ENCODE measurements at regions not wholly inside any gene's neighbourhood (a gene's known extent, or its start where the extent isn't known, plus 50 kb on each side); places are given as distances from the start of the nearest gene placed in this dataset.

DNA sequence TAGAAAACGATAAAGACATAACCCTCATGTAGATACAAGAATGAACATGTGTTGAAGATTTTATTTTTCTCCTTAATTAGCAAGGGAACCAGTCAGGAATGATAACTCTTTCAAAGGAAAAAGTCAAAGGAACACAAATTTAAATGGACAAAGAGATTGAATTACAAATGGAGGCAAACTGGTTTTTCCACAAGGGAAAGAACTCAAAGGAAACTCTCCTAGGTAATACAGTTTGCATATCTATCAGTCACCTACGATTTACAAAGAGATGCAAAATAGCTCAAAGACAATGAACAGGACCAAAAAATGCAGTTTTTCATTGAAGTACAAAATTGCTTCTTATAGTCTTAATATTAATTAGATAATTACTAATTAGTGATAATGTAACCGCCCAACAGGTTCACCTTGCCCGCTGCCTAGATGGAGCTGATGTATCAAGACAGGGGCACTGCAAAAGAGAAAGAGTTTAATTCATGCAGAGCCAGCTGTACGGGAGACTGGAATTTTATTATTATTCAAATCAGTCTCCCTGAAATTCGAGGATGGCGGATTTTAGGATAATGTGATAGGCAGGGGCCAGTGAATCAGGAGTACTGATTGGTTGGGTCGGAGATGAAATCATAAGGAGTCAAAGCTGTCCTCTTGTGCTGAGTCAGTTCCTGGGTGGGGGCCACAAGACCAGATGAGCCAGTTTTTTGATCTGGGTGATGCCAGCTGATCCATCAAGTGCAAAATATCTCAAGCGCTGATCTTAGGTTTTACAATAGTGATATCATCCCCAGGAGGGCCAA lies 151.0 kb downstream of the TMEM17 start:
- H3K36me3 ChIP-seq: no peaks in the 10 kb centered on the region
- no peak overlapping the region for H3K27ac ChIP-seq

DNA sequence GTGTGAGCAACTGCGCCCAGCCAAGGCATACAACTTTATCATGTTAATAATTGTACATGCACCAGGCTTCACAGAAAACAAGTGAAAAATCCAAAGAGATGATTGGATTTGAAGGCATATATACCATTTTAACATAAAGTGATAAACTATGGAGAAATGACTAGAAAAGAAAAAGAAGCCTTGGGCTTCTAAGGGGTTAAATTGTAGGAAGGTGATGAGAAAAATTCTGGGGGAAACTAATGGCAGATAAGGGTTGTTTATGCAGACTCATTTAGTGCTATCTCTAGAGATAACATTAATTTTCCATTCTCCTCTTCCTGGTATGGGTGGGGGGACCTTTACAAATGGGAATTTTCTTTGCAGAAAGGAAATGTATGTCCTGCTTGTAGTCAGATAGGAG lies 154.0 kb downstream of the TMEM17 start:
- TF ChIP-seq, protein P1, sequence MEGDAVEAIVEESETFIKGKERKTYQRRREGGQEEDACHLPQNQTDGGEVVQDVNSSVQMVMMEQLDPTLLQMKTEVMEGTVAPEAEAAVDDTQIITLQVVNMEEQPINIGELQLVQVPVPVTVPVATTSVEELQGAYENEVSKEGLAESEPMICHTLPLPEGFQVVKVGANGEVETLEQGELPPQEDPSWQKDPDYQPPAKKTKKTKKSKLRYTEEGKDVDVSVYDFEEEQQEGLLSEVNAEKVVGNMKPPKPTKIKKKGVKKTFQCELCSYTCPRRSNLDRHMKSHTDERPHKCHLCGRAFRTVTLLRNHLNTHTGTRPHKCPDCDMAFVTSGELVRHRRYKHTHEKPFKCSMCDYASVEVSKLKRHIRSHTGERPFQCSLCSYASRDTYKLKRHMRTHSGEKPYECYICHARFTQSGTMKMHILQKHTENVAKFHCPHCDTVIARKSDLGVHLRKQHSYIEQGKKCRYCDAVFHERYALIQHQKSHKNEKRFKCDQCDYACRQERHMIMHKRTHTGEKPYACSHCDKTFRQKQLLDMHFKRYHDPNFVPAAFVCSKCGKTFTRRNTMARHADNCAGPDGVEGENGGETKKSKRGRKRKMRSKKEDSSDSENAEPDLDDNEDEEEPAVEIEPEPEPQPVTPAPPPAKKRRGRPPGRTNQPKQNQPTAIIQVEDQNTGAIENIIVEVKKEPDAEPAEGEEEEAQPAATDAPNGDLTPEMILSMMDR (IDR thresholded peaks at IDR 0.05; ENCODE audit: low read depth, low read length): no peak
- no peak overlapping the region for H3K4me3 ChIP-seq (ENCODE audit: low read depth, low read length)
- no peaks in the 10 kb centered on the region for H3K9me3 ChIP-seq (ENCODE audit: severe bottlenecking)
- H3K27me3 ChIP-seq (ENCODE audit: insufficient read depth, low read depth, severe bottlenecking): no peaks in the 10 kb centered on the region
- no peaks in the 10 kb centered on the region for H3K36me3 ChIP-seq
- H3K27ac ChIP-seq: no peak overlapping the region
- DNase-seq: no peak

More for the DNA sequence above, 151.0 kb downstream of the TMEM17 start:
- Histone ChIP-seq H3K27me3 (ENCODE audit: insufficient read depth, low read depth, severe bottlenecking) (no peaks in the 10 kb centered on the region), H3K9me3 (ENCODE audit: severe bottlenecking) (no peaks in the 10 kb centered on the region), H3K4me3 (ENCODE audit: low read depth, low read length) (no peak overlapping the region)
- TF ChIP-seq, protein P1 (IDR thresholded peaks at IDR 0.05; ENCODE audit: low read depth, low read length): no peak
- no peak for DNase-seq

DNA sequence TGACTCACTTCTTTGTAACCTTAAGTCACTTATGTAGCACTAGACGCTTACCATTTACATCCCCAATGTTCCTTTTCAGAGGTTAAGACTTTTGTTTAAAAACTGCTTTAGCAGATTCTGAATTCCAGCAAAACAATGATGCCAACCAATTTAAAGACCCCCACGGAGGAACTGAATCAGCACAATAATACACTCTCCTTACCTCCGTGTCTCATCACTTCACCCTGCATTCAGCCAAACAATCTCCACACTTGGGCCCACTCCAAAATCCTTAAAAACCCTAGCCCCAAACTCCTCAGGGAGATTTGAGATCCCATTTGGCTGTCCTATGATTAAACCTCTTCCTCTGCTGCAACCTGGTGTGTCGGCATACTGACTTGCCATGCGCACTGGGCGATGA lies 153.9 kb downstream of the B3GNT2 start:
- Histone ChIP-seq H3K27me3 (ENCODE audit: insufficient read depth, low read depth, severe bottlenecking) (no peaks in the 10 kb centered on the region), H3K36me3 (no peaks in the 10 kb centered on the region), H3K4me3 (ENCODE audit: low read depth, low read length) (no peak overlapping the region), H3K9me3 (ENCODE audit: severe bottlenecking) (no peaks in the 10 kb centered on the region), H3K27ac (no peak overlapping the region)
- DNase-seq: no peak
- TF ChIP-seq, protein P1 (IDR thresholded peaks at IDR 0.05; ENCODE audit: low read depth, low read length): no peak

DNA sequence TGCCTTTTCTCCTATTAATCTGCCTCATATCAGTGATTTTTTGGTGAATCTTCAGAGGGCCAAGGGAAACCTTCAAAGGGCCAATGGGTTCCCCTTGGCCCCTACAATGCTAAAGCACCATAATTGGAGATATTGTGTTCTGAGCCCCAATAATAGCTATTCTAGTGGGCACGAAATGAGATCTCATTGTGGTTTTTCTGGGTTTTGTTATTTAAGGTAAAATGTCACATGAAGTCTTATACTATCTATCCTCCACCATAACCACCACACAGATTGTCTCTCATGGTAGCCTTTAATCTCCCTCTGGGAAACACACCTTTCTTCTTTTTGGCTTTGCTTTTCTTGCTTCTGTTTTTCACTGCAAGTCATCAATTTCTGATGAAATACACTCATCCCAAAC lies 152.8 kb downstream of the B3GNT2 start:
- H3K36me3 ChIP-seq: no peaks in the 10 kb centered on the region
- no peaks in the 10 kb centered on the region for H3K9me3 ChIP-seq (ENCODE audit: severe bottlenecking)
- H3K4me3 ChIP-seq (ENCODE audit: low read depth, low read length): no peak overlapping the region

DNA sequence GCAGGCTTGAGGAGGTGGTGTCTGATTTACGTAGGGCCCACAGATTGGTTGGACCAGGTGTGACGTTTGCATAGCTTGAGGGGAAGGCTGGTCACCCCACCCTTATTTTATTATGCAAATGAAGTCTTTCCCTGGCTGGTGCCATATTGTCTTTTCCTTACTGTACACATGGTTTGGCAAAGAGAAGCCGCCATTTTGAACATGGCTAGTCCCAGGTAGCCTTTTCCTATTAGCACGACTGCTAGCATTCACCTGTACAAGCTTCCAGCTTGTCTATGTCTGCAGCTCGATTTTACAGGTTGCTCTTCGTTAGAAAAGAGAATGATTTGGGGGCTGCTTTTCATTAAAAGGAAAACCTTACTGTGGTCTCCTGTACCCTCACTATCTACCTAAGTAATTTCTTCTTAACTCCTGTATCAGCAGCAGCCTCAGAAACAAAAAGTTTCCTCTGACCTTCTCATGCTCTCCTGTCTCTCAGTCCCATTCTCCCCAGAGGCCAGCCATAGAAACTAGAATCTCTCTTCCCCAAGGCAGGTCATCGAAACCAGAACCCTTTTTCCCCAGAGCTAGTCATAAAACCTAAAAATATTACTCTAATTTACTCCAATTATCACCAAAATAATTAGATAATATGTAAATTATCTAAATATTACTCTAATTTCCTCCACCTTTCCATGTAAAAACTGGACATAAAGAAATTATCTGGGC lies 151.8 kb downstream of the B3GNT2 start:
- Histone ChIP-seq H3K4me3 (ENCODE audit: low read depth, low read length) (no peak overlapping the region), H3K9me3 (ENCODE audit: severe bottlenecking) (no peaks in the 10 kb centered on the region), H3K36me3 (no peaks in the 10 kb centered on the region), H3K27ac (no peak overlapping the region), H3K27me3 (ENCODE audit: insufficient read depth, low read depth, severe bottlenecking) (no peaks in the 10 kb centered on the region)
- no peak for DNase-seq
- TF ChIP-seq, protein P1 (IDR thresholded peaks at IDR 0.05; ENCODE audit: low read depth, low read length): no peak

More for the DNA sequence above, 152.8 kb downstream of the B3GNT2 start:
- TF ChIP-seq, protein P1 (IDR thresholded peaks at IDR 0.05; ENCODE audit: low read depth, low read length): no peak
- DNase-seq: no peak
- H3K27ac ChIP-seq: no peak overlapping the region
- H3K27me3 ChIP-seq (ENCODE audit: insufficient read depth, low read depth, severe bottlenecking): no peaks in the 10 kb centered on the region

All from WERI-Rb-1 (cell line).